ENCODE measurements at regions not wholly inside any gene's neighbourhood (a gene's known extent, or its start where the extent isn't known, plus 50 kb on each side); places are given as distances from the start of the nearest gene placed in this dataset.

DNA sequence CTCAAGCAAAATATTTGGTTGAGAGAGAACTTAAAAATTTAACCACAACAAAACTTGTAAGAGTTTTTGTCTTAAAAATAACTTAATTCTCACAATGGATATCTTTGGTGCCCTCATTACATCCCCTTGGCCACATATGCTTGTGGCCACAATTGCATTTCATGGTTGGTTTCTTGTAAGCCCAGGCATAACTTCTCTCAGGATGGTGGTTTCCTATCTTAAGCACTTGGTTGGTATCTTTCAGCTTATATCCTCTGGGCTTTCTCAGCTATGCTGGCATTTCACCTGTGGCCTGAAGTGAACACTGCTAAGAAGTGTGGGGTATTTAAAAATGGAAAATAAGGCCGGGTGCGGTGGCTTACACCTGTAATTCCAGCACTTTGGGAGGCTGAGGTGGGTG is 212.4 kb upstream of the MEF2C start:
- no peaks in the 10 kb centered on the region for H3K9me3 ChIP-seq
- H3K27me3 ChIP-seq, result no peaks in the 10 kb centered on the region
- H3K4me3 ChIP-seq, result no peak overlapping the region
- no peak overlapping the region for H3K27ac ChIP-seq (replicated peaks in 1 of 4)
- intact Hi-C loops (cut with DNase I), result no loop called here
- 100% methylated on average over 2 of the region's 2 CpGs for WGBS
- DNase-seq (ENCODE audit: extremely low spot score), result no peak
- TF ChIP-seq EP300 (IDR thresholded peaks at IDR 0.05), result no peak
- no peak for TF ChIP-seq POLR2A (IDR thresholded peaks at IDR 0.05; ENCODE audit: low read depth)
- TF ChIP-seq POLR2AphosphoS5 (IDR thresholded peaks at IDR 0.05), result no peak
- TF ChIP-seq, protein P1, sequence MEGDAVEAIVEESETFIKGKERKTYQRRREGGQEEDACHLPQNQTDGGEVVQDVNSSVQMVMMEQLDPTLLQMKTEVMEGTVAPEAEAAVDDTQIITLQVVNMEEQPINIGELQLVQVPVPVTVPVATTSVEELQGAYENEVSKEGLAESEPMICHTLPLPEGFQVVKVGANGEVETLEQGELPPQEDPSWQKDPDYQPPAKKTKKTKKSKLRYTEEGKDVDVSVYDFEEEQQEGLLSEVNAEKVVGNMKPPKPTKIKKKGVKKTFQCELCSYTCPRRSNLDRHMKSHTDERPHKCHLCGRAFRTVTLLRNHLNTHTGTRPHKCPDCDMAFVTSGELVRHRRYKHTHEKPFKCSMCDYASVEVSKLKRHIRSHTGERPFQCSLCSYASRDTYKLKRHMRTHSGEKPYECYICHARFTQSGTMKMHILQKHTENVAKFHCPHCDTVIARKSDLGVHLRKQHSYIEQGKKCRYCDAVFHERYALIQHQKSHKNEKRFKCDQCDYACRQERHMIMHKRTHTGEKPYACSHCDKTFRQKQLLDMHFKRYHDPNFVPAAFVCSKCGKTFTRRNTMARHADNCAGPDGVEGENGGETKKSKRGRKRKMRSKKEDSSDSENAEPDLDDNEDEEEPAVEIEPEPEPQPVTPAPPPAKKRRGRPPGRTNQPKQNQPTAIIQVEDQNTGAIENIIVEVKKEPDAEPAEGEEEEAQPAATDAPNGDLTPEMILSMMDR (IDR thresholded peaks at IDR 0.05), result no peak
- H3K4me1 ChIP-seq, result no peaks in the 10 kb centered on the region
- no peaks in the 10 kb centered on the region for H3K36me3 ChIP-seq

DNA sequence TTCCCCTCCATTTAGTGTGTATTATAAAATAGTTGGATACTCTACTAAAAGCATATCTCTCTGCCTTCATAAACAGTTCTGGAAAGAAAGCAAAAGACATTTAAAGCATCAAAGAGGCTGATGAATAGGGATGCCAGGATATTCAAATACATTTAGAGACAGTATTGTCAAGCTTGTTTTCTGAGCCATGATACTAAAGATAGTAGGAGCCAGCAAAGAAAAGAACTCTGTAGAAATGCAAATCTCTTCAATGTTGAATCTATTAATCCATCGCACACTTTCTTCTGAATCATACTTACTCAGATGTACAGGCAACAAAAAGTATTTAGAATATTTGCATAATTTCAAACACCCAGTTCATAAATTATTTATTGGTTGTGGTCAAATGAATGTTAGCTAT is 207.1 kb upstream of the MEF2C start:
- no peak for DNase-seq (ENCODE audit: extremely low spot score)
- intact Hi-C loops (cut with DNase I), result no loop called here
- Histone ChIP-seq H3K4me3 (no peak overlapping the region), H3K9me3 (no peaks in the 10 kb centered on the region), H3K27ac (replicated peaks in 1 of 4) (no peak overlapping the region), H3K27me3 (no peaks in the 10 kb centered on the region), H3K36me3 (no peaks in the 10 kb centered on the region), H3K4me1 (no peaks in the 10 kb centered on the region)
- TF ChIP-seq POLR2A (IDR thresholded peaks at IDR 0.05; ENCODE audit: low read depth) (no peak), EP300 (IDR thresholded peaks at IDR 0.05) (no peak), POLR2AphosphoS5 (IDR thresholded peaks at IDR 0.05) (no peak)
- TF ChIP-seq, protein P1 (IDR thresholded peaks at IDR 0.05), result no peak
- WGBS, result 91% methylated on average over 1 of the region's 1 CpG

DNA sequence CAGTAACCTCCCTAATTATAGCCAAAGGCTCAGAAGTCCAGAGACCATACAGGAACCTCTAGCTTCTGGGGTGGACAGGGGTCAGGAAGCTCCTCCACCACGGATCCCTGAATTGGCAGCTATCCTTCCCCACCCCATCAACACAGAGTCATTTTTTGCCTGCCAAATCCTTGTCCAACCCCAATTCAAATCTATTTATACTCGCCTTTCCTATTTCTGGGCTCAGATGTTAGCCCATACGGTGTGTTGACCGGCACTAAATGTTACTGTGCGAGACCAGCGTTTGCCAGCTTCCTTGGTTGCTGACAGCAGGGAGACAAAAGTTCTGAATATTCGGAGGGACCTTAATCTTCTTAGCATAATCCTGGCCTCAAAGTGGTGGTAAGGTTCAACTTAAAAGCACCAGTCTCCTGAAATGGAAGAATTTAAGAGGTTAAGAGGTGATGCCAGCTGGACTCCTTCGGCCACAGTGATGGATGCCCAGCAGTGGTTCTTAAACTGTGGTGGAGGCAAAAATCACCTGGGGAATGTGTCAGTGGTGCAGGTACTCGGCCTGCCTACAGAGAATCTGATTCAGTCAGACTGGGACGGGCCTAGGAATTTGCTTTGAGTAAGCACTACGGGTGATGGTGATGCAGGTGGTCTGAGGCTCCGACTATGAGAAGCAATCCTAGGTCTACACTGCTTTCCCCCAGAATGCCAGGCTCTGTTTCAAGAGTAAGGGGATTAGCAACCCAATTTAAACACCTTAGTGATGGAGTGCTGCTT is 204.8 kb upstream of the MEF2C start:
- H3K4me1 ChIP-seq, result no peaks in the 10 kb centered on the region
- H3K36me3 ChIP-seq, result no peaks in the 10 kb centered on the region
- no peak overlapping the region for H3K4me3 ChIP-seq
- H3K9me3 ChIP-seq, result no peaks in the 10 kb centered on the region
- no peak for DNase-seq (ENCODE audit: extremely low spot score)
- TF ChIP-seq, protein P1 (IDR thresholded peaks at IDR 0.05), result no peak
- TF ChIP-seq POLR2A (IDR thresholded peaks at IDR 0.05; ENCODE audit: low read depth) (no peak), POLR2AphosphoS5 (IDR thresholded peaks at IDR 0.05) (no peak), EP300 (IDR thresholded peaks at IDR 0.05) (no peak)
- intact Hi-C loops (cut with DNase I), result no loop called here
- H3K27me3 ChIP-seq, result no peaks in the 10 kb centered on the region
- 76% methylated on average over 11 of the region's 12 CpGs for WGBS
- H3K27ac ChIP-seq (replicated peaks in 1 of 4), result no peak overlapping the region

DNA sequence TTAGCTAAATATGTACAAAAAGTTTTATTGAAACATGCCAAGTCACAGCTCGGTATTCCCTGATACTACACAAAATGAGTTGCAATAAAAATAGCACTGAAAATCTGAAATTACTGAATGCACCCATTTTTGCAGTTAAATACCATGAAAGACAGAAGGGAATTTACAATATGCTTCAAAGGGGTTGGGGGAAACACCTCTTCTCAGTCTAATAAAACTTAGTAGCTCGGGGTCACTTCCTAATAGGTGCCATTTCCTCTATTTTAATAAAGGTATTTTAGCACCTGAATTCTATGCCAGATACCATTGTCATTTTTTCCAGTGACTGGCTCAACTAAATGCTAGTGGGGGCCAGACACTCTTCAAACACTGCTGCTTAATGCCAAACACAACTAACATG is 204.1 kb upstream of the MEF2C start:
- no peak overlapping the region for H3K4me3 ChIP-seq

More for the DNA sequence above, 204.1 kb upstream of the MEF2C start:
- H3K27ac ChIP-seq (replicated peaks in 1 of 4), result no peak overlapping the region
- no peak for DNase-seq (ENCODE audit: extremely low spot score)
- intact Hi-C loops (cut with DNase I), result no loop called here
- WGBS, result 88% methylated on average over 2 of the region's 2 CpGs
- no peaks in the 10 kb centered on the region for H3K27me3 ChIP-seq
- no peaks in the 10 kb centered on the region for H3K9me3 ChIP-seq
- no peaks in the 10 kb centered on the region for H3K36me3 ChIP-seq
- TF ChIP-seq EP300 (IDR thresholded peaks at IDR 0.05) (no peak), POLR2AphosphoS5 (IDR thresholded peaks at IDR 0.05) (no peak), POLR2A (IDR thresholded peaks at IDR 0.05; ENCODE audit: low read depth) (no peak)
- TF ChIP-seq, protein P1 (IDR thresholded peaks at IDR 0.05), result no peak
- H3K4me1 ChIP-seq, result no peaks in the 10 kb centered on the region

Measured in esophagus muscularis mucosa (tissue), 4 donors.